ENCODE measurements at regions not wholly inside any gene's neighbourhood (a gene's known extent, or its start where the extent isn't known, plus 50 kb on each side); places are given as distances from the start of the nearest gene placed in this dataset.

DNA sequence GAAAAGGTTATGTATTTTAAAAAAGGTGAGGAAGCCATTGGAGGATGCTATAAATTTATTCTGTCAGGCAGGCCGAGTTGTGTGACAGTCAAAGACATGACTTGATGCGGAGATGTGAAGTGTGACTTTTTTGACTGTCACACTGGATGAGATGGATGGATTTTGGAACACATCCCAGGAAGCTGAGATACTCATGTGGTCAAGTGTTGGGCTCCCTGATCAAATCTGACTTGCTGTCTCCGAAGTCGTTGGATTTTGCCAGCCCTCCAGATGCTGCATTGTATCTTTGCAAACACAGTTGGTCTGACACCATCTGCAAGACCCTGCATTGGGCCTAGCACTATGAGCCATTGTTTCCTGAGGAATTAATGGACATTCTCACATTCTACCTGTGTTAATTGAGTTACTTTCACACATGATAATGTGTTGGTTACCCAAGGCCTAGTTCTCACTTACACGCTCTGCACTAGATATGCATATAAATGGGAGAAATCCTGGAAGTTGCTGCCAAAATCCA is 204.0 kb upstream of the PRKD1 start:
- TF ChIP-seq, protein P1, sequence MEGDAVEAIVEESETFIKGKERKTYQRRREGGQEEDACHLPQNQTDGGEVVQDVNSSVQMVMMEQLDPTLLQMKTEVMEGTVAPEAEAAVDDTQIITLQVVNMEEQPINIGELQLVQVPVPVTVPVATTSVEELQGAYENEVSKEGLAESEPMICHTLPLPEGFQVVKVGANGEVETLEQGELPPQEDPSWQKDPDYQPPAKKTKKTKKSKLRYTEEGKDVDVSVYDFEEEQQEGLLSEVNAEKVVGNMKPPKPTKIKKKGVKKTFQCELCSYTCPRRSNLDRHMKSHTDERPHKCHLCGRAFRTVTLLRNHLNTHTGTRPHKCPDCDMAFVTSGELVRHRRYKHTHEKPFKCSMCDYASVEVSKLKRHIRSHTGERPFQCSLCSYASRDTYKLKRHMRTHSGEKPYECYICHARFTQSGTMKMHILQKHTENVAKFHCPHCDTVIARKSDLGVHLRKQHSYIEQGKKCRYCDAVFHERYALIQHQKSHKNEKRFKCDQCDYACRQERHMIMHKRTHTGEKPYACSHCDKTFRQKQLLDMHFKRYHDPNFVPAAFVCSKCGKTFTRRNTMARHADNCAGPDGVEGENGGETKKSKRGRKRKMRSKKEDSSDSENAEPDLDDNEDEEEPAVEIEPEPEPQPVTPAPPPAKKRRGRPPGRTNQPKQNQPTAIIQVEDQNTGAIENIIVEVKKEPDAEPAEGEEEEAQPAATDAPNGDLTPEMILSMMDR (IDR thresholded peaks at IDR 0.05) = no peak
- TF ChIP-seq POLR2A (IDR thresholded peaks at IDR 0.05) (no peak), POLR2AphosphoS5 (IDR thresholded peaks at IDR 0.05) (no peak)

Measured in breast epithelium (tissue), 3 donors.